IMR-90 (cell line): ENCODE measurements at regions not wholly inside any gene's neighbourhood (a gene's known extent, or its start where the extent isn't known, plus 50 kb on each side); places are given as distances from the start of the nearest gene placed in this dataset.

ENCODE experiments used
- ATAC-seq: fragments of 200-7000 bp; cut with Tn5 transposase; 2 replicates; pipeline ENCODE4 v1.9.1; 2020; ENCODE audit warnings: low read depth, mild to moderate bottlenecking, moderate library complexity
- BruUV-seq: library from RNA; stranded (reverse); fragments of 400-500 nt; replicated peaks from 2 replicates; lab custom pipeline; 2021; lab: Mats Ljungman, UMichigan
- CTCF ChIA-PET: fragments of 300-600 bp; formaldehyde crosslinking; extraction: SDS; loops from one replicate; lab custom pipeline; 2021; ENCODE audit warnings: antibody characterized with exemption; lab: Yijun Ruan, JAX
- POLR2A ChIA-PET: fragments of 300-600 bp; sonication (Branson Sonifier 250); formaldehyde crosslinking; loops from one replicate; lab custom pipeline; 2022; ENCODE audit warnings: antibody characterized with exemption; ENCODE audit not compliant: unreplicated experiment; lab: Charles Lee
- DNase-seq: peaks from one replicate; pipeline ENCODE4 v3.0.0; 2013
- H2AFZ ChIP-seq: replicated peaks from 2 replicates; pipeline ENCODE3; 2013; ENCODE audit warnings: low read length, mild to moderate bottlenecking; ENCODE audit not compliant: poor library complexity
- H2AK5ac ChIP-seq: 2 replicates; pipeline ENCODE4 v1.6.1; 2013; ENCODE audit warnings: low read depth, low read length, inconsistent platforms
- H2AK9ac ChIP-seq: replicated peaks from 2 replicates; pipeline ENCODE3; 2013; ENCODE audit warnings: mild to moderate bottlenecking, low read depth, low read length, moderate library complexity; ENCODE audit not compliant: poor library complexity
- H2BK120ac ChIP-seq: 2 replicates; pipeline ENCODE4 v1.6.1; 2013; ENCODE audit warnings: low read depth, low read length, inconsistent platforms
- H2BK15ac ChIP-seq: 3 replicates; pipeline ENCODE4 v1.6.1; 2013; ENCODE audit warnings: low read depth, low read length, inconsistent platforms
- H2BK20ac ChIP-seq: 2 replicates; pipeline ENCODE4 v1.6.1; 2013; ENCODE audit warnings: low read depth, mild to moderate bottlenecking, inconsistent platforms, low read length, moderate library complexity
- H2BK5ac ChIP-seq: 2 replicates; pipeline ENCODE4 v1.6.1; 2013; ENCODE audit warnings: mild to moderate bottlenecking, low read depth, low read length, inconsistent platforms; ENCODE audit not compliant: poor library complexity, severe bottlenecking
- H3K14ac ChIP-seq: replicated peaks from 2 replicates; pipeline ENCODE4 v1.6.1; 2013; ENCODE audit warnings: low read depth, low read length, inconsistent platforms
- H3K18ac ChIP-seq: 2 replicates; pipeline ENCODE4 v1.6.1; 2013; ENCODE audit warnings: low read depth, low read length, control low read depth
- H3K23ac ChIP-seq: 2 replicates; pipeline ENCODE4 v1.6.1; 2013; ENCODE audit warnings: low read depth, low read length, inconsistent platforms
- H3K27ac ChIP-seq: 2 replicates; pipeline ENCODE4 v1.5.1; 2013; ENCODE audit warnings: mild to moderate bottlenecking, control low read depth, low read length; ENCODE audit not compliant: insufficient read depth
- H3K27me3 ChIP-seq: 2 replicates; pipeline ENCODE4 v1.6.1; 2013; ENCODE audit warnings: low read length; ENCODE audit not compliant: control insufficient read depth, insufficient read depth
- H3K36me3 ChIP-seq: 2 replicates; pipeline ENCODE4 v1.6.1; 2013; ENCODE audit warnings: low read length, mixed read lengths; ENCODE audit not compliant: control insufficient read depth, insufficient read depth
- H3K4ac ChIP-seq: 2 replicates; pipeline ENCODE4 v1.6.1; 2013; ENCODE audit warnings: low read depth, low read length, inconsistent platforms
- H3K4me1 ChIP-seq: 2 replicates; pipeline ENCODE4 v1.6.1; 2013; ENCODE audit warnings: low read length, mixed read lengths; ENCODE audit not compliant: control insufficient read depth, insufficient read depth
- H3K4me2 ChIP-seq: 2 replicates; pipeline ENCODE4 v1.6.1; 2013; ENCODE audit warnings: low read depth, mild to moderate bottlenecking, control low read depth, low read length, moderate library complexity
- H3K4me3 ChIP-seq: 2 replicates; pipeline ENCODE4 v1.5.1; 2013; ENCODE audit warnings: low read depth, mild to moderate bottlenecking, control low read depth, low read length, moderate library complexity; ENCODE audit not compliant: insufficient read depth
- H3K56ac ChIP-seq: 2 replicates; pipeline ENCODE4 v1.6.1; 2013; ENCODE audit warnings: low read length, inconsistent platforms; ENCODE audit not compliant: insufficient read depth; ENCODE audit errors: extremely low read depth
- H3K79me1 ChIP-seq, 2 experiments: 2 replicates each; pipeline ENCODE4 v1.6.1; 2013; ENCODE audit warnings: low read length in 2 of 2, inconsistent platforms in 1 of 2, low read depth in 1 of 2
- H3K9ac ChIP-seq: 2 replicates; pipeline ENCODE4 v1.6.1; 2013; ENCODE audit warnings: low read depth, low read length, control low read depth
- H3K9me1 ChIP-seq: 2 replicates; pipeline ENCODE4 v1.6.1; 2013; ENCODE audit warnings: low read length, inconsistent platforms; ENCODE audit not compliant: insufficient read depth
- H3K9me3 ChIP-seq: 2 replicates; pipeline ENCODE4 v1.6.1; 2013; ENCODE audit warnings: low read length; ENCODE audit not compliant: control insufficient read depth, insufficient read depth
- H4K20me1 ChIP-seq: 2 replicates; pipeline ENCODE4 v1.6.1; 2013; ENCODE audit warnings: low read length, inconsistent platforms; ENCODE audit not compliant: insufficient read depth
- H4K5ac ChIP-seq: 2 replicates; pipeline ENCODE4 v1.6.1; 2013; ENCODE audit warnings: mild to moderate bottlenecking, low read depth, low read length, control low read depth
- H4K8ac ChIP-seq, 2 experiments: 2 replicates each; pipeline ENCODE4 v1.6.1; 2013; ENCODE audit warnings: low read depth in 2 of 2, low read length in 2 of 2, control low read depth in 1 of 2, inconsistent platforms in 1 of 2
- H4K91ac ChIP-seq: 2 replicates; pipeline ENCODE4 v1.6.1; 2013; ENCODE audit warnings: low read depth, low read length, inconsistent platforms; ENCODE audit not compliant: insufficient read depth
- CEBPB ChIP-seq: IDR thresholded peaks from 2 replicates; pipeline ENCODE4 v1.6.1; 2012; ENCODE audit warnings: low read depth, low read length, improper control_type of control experiment
- ELK1 ChIP-seq: fragments of 150-350 bp; IDR thresholded peaks from 2 replicates; pipeline ENCODE4 v1.6.1; 2016; ENCODE audit warnings: low read depth, mild to moderate bottlenecking, low read length, moderate library complexity, borderline replicate concordance
- FOS ChIP-seq: fragments of 150-350 bp; IDR thresholded peaks from 2 replicates; pipeline ENCODE4 v1.6.1; 2016; ENCODE audit warnings: low read depth, low read length
- MAFK ChIP-seq: IDR thresholded peaks from 2 replicates; pipeline ENCODE4 v1.6.1; 2012; ENCODE audit warnings: low read depth, low read length, improper control_type of control experiment
- POLR2A ChIP-seq: IDR thresholded peaks from 2 replicates; pipeline ENCODE4 v1.6.1; 2012; ENCODE audit warnings: mild to moderate bottlenecking, low read depth, low read length
- RAD21 ChIP-seq: IDR thresholded peaks from 2 replicates; pipeline ENCODE4 v1.6.1; 2012; ENCODE audit warnings: low read length, improper control_type of control experiment
- RCOR1 ChIP-seq: IDR thresholded peaks from 2 replicates; pipeline ENCODE4 v1.6.1; 2012; ENCODE audit warnings: mild to moderate bottlenecking, low read length, improper control_type of control experiment; ENCODE audit not compliant: insufficient replicate concordance
- USF2 ChIP-seq: fragments of 150-350 bp; IDR thresholded peaks from 2 replicates; pipeline ENCODE4 v1.6.1; 2017; ENCODE audit warnings: mild to moderate bottlenecking, antibody characterized with exemption, low read length, low read depth
- WGBS, 2 experiments: methylation state at CpG; one replicate each; pipeline versions ENCODE4 v1.1.5 to v1.1.7; 2013; ENCODE audit warnings: missing lambda C conversion rate in 2 of 2; ENCODE audit not compliant: insufficient read length in 1 of 2; ENCODE audit errors: extremely low coverage in 2 of 2; 5-methylcytosine and 5-hydroxymethylcytosine counted together
- dilution Hi-C: fragments of 300-500 bp; cut with HindIII; formaldehyde crosslinking; loops from one replicate; pipeline ENCODE4 v1.14.3; 2018; ENCODE audit warnings: low sequenced_read_pairs; ENCODE audit not compliant: unreplicated experiment
- in situ Hi-C: fragments of 300-500 bp; cut with MboI; formaldehyde crosslinking; loops from 3 replicates; pipeline ENCODE4 v1.14.3; 2019; ENCODE audit warnings: low sequenced_read_pairs, inconsistent platforms, mixed read lengths
- intact Hi-C: fragments of 100-400 bp; cut with micrococcal nuclease; formaldehyde crosslinking; loops from 2 replicates; pipeline ENCODE4 v1.10.0; 2022

GRCh38 chr11:59267736-59268475, 55.2 kb upstream of the MPEG1 start:
- DNase-seq = no peak
- Histone ChIP-seq H3K4me1 (no peaks in the 10 kb centered on the region), H3K4ac (no peak overlapping the region), H2BK20ac (no peak overlapping the region), H3K27ac (no peak overlapping the region), H2BK5ac (no peak overlapping the region), H3K27me3 (peaks cover 12% of the 10 kb centered on the region), H2AK9ac (no peak overlapping the region), H4K5ac (no peak overlapping the region), H3K18ac (no peak overlapping the region), H4K20me1 (no peaks in the 10 kb centered on the region), H3K56ac (no peak overlapping the region), H3K9me3 (no peaks in the 10 kb centered on the region), H3K9me1 (no peaks in the 10 kb centered on the region), H3K4me2 (no peak overlapping the region), H2AK5ac (no peak overlapping the region), H3K14ac (no peak overlapping the region), H2BK120ac (no peak overlapping the region), H2AFZ (no peak overlapping the region), H4K91ac (no peak overlapping the region), H3K23ac (no peak overlapping the region), H3K36me3 (no peaks in the 10 kb centered on the region), H2BK15ac (no peak overlapping the region), H3K4me3 (no peak overlapping the region), H3K79me1 (no peaks in the 10 kb centered on the region), H3K9ac (no peak overlapping the region), H4K8ac (no peak overlapping the region)
- TF ChIP-seq MAFK (no peak), ELK1 (no peak), FOS (no peak), USF2 (no peak), RCOR1 (no peak), CEBPB (no peak), POLR2A (no peak), RAD21 (no peak)
- intact Hi-C loops (loop anchor here (1.0 kb wide), 1 partner anchor 23 kb away; no protein-coding TSS in a partner anchor), in situ Hi-C loops (no loop called here), dilution Hi-C loops (no loop called here)
- BruUV-seq = no TSS peak
- ChIA-PET POLR2A (no interaction called here), CTCF (interaction anchor here (1.6 kb wide), 1 partner anchor 96 kb away, joined by 4 read pairs; the partner anchor contains the start of gene DTX4)
- no peak for ATAC-seq
- no CpG with 5 or more reads among the region's 7 CpGs for WGBS, 2 experiments
